HL-60/S4 (cell line): ENCODE measurements at regions not wholly inside any gene's neighbourhood (a gene's known extent, or its start where the extent isn't known, plus 50 kb on each side); places are given as distances from the start of the nearest gene placed in this dataset.
"Not testable (repeated sequence)": the region's sequence is repeated elsewhere in the genome, so short reads cannot be mapped to it uniquely, and the experiment has no call there.

Source experiments
- in situ Hi-C: fragments of 300-500 bp; cut with MboI; formaldehyde crosslinking; loops from 2 replicates; pipeline ENCODE4 v1.14.3; 2022; ENCODE audit warnings: low sequenced_read_pairs

DNA sequence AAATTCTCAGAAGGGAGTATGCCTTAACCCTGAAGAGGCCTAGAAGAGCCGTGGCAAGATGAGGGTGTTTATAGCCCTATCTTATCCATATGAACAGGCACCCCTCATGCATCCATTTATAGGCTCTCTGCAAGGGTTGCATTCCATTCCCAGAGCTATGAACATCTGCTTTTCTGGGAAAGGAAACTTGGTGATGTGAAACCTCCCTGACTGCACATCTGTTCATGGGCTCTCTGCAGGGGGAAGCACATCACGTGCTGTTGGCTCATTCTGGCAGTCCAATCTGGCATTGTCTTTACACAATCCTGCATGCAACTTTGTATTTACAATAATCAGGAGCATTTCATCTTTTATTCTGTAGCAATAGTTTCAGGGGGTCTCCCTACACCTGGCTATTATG is 143.6 kb upstream of the API5 start:
- in situ Hi-C loops = not testable (repeated sequence)

DNA sequence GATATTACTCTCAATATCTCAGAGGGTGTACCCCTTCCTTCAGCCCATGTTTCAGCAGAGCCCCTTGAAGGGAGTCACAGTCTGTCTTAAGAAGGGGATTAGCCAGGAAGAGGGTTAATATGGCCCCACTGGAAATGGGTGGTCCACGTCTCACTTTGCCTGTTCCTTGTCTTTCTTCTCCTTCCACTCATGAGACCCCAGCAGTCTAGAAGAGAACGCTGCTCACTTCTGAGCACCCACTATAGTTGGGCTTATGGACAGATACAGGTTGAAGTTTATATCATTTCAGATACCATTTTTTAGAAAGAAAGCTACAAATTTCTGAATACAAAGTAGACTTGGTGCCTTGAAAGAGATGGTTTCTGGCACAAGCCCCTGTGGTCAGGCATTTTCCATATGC is 139.3 kb upstream of the API5 start:
- in situ Hi-C loops = no loop called here

DNA sequence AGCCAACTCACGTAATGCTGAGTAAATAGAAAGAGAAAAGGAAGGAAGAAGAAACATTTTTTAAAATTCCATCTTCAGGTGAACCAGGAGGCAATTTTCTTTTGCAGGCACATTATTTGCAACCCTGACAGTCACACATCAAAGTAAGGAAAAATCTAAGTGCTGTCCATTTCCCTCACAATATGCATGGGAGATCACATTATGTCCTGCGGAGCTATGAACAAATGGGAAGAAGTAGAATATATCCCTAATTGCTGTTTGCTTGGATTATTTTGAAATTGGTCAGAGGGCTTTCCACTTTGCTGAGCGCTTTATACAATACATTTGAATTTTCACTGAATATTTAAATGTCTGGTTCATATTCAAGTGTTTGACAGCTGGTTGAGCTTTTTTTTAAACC is 133.8 kb upstream of the API5 start:
- in situ Hi-C loops = no loop called here

DNA sequence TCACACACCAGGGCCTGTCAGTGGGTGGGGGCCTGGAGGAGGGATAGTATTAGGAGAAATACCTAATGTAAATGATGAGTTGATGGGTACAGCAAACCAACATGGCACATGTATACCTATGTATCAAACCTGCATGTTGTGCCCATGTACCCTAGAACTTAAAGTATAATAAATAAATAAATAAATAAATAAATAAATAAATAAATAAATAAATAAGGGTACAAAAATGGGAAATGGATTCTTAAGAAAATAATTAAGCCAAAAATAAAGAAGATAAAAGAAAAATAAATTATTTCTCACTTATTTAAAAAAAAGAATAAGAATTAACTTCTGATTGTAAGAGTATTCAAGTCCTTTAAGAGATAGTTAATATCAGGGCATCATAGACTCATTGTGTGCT is 117.3 kb upstream of the API5 start:
- in situ Hi-C loops = not testable (repeated sequence)

DNA sequence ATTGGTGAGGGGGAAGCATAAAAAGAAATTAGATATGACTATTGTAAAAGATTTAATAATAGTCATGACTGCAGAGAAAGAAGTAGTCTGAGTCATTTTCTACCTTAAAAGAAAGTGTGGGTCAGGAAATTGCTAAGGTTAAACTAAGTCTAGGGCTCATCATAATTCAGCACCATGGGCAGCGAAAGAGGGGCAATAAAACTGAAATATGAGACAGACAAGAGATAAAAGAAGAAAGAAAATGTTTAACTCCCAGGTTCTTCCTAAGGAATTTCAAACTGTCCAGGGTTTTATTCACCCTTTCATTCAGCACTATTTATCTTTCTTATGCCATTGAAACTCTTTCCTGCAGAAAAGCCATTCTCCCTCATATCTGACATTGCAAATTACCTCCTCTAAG is 114.4 kb upstream of the API5 start:
- in situ Hi-C loops = no loop called here

DNA sequence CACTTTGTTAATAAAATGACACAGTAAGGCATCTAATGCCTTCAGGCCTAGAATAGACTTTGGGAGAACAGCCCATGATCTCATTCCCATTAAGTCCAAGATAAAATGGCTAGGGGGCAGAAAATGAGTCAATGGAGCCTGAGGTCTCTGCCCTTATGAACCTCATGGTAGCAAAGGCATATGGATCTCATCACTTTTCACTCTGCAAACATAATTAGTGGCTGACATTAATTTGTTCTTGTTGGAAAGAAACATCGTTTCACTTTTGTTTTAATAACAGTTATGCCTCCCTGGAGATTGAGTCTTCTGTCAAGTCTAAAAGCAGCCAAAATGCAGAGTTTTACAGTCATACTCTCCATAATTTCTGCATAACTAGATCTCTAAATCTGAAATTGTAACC is 111.8 kb upstream of the API5 start:
- in situ Hi-C loops = no loop called here

DNA sequence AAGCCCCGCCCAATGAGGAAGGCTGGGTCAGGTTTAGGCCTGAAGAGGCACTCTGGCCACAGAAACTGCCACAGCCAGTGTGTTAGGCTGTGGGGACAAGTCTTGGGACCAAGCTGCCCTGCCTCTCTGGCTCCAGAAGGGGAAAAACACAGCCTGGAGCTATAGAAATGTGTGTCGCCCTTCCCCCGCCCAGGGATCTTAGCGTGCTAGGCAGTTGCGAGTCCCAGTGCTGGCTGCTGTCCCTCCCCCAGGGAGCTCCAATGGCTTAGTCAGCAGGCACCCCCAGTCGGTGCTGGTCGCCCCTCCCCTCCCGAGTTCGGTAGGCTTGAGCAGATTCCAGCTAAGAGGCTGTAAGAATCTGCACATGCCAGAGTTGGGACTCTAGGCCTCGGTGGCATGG is 99.5 kb upstream of the API5 start:
- in situ Hi-C loops = no loop called here

DNA sequence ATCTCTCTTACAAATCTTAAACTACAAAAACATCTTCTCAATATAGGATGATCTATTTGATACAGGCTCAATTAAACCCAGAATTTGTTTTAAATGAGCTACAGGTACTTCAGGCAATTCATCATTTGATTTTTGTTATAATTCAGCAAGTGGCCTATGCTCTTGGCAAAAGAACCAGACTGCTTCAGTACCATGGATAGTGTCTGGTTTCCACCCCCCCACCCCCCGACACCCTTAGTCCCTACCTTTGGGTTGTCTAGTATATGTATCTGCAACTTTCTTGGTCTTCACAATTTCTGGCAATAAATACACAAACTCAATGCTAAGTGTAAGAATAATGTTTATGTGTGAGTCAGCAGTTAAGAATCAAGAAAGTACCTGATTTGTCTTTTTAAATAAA is 97.3 kb upstream of the API5 start:
- in situ Hi-C loops = no loop called here

DNA sequence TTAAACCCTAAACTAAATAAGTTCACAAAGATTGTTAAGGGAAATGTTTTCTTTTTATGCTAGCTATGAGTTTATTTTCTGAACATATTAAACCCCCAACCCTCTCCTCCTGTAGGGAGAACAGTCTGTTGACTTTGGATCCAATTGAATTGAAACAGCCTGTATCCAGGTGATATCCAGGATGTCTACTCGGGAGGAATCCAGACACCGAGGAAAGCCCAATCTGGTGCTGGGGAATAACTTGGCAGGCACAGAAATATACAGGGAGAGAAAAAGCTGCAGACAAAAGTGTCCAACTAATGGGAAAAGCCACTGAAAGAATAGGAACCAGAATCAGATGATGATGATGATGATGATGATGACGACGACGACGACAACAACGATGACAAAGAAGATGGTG is 93.9 kb upstream of the API5 start:
- in situ Hi-C loops = no loop called here

DNA sequence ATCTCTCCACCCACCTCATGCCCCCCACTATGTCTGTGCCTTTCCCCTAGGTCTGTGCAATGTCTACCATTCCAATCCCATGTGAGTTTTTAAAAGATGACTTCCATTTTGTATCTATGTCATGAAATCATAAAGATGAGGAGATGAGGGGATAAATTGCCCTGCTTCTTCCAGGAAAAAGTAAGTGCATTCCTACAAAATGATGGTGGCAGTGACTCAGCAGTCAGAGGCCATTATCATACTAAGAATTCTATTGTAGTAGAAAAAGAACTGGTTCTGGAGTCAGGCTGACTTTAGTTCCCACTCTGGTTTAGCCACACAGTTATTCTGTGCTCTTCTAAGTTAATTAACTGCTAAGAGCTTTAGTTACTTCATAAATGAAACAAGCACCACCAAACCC is 89.6 kb upstream of the API5 start:
- in situ Hi-C loops = no loop called here

DNA sequence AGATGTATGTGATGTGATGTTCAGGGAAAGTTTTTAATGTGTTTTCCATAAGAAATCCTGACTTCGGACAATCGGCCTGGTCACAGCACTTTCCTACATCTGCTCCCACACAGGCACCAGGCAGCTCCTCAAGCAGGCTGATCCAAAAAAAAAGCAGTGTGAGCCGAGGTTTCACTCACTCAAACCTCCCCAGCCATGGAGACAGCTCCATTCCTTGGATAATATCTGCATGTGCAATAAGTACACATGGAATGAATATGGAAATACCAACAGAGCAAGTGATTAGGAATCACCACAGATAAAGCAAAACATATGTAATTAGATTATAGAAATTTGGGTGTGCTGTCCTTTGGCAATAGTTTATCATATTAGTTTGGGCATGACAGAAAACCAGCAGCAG is 88.8 kb upstream of the API5 start:
- in situ Hi-C loops = no loop called here

DNA sequence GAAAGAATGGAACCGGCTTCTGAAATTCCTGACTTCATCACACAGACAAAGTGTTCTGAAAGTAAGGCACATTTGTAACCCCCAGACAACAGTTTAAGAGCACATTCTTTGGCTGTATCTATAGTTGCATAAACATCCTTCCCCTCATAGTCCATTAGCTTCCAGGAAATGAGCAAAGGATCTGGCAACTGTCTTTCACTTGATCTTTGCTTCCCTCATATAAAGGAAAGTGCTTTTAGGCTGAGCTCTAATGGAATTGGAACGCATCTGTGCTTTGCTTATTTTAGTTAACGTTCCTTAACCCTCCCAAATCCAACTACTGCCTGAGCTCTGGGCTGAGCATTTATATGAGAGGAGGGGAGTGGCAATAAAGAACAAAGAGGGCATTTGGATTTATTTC is 76.9 kb upstream of the API5 start:
- in situ Hi-C loops = no loop called here

DNA sequence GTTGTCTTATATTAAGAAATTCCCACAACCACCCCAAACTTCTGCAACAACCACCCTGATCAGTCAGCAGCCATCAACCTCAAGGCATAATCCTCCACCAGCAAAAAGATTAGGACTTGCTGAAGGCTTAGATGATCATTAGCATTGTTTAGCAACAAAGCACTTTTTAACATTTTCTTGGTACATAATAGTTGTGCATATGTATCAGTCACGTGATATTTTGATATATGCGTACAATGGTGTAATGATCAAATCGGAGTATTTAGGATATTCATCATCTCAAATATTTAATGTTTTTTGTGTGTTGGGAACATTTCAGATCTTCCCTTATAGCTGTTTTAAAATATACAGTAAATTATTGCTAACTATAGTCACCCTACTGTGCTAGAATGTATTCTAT is 73.5 kb upstream of the API5 start:
- in situ Hi-C loops = no loop called here

DNA sequence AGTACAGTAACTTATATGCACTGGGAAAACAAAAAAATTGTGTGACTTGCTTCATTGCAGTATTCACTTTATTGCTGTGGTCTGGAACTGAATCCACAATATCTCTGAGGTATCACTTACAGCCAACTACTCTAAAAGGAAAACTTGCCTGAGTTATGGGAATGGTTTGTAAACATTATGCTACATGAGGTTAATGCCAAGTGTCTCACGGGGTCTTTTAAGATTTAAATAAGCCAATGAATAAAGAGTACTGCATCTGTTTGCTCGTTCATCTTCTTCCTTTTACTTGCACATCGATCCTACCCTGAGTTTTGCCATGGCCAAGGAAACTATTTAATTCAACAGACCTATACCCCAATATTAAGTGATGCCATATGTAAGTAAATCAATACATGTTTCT is 72.0 kb upstream of the API5 start:
- in situ Hi-C loops = no loop called here

DNA sequence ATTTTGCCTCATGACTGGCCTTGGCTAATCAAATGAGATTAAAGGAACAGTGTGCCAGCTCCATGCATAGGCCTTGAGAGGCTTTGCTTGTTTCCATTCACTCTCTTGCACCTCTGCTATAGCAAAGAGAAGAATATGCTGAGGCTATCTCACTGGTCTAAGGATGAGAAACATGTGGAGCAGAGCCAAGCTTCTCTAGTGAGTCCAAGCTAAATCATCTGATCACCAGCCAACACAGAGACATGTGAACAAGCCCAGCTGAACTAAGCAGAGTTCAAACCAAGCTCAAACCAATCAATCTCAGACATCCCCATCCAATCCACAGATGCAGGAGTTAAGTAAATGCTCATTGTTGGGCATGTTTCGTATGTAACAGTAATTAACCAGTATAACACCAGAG is 69.4 kb upstream of the API5 start:
- in situ Hi-C loops = no loop called here

DNA sequence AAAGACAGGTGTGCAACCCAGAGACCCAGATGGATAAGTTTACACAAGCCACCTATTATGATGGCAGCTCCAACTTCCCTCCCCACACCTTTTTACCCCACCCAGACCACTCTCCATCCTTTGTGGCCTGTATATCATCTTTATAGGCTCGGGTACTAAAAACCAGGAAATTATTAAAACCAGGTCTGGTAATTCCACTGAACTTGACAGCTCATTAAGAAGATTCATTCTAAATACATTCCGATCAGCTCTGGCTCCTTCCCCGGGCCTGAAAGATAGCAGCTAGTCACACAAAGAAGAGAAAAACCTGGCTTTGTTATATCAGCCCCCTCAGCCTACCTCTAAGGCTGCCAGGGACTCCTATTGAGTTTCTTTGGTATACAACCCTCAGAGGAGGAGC is 67.9 kb upstream of the API5 start:
- in situ Hi-C loops = no loop called here

DNA sequence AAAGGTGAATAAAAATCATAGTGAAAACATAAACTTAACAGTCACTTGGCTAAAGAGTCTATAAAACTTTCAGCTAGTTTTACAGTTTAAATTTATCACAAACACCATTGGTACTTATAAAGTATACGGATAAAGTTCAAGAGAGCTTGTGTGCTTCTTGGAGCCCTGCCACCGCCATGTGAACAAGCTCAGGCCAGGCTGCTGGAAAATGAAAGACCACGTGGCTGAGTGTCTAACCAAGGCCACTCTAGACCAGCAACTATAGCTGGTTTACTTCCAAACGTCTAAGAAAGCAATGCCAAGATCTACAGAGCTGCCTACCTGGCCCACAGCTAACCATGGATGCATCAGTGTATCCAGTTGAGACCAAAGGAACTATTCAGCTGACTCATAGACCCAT is 66.3 kb upstream of the API5 start:
- in situ Hi-C loops = no loop called here

DNA sequence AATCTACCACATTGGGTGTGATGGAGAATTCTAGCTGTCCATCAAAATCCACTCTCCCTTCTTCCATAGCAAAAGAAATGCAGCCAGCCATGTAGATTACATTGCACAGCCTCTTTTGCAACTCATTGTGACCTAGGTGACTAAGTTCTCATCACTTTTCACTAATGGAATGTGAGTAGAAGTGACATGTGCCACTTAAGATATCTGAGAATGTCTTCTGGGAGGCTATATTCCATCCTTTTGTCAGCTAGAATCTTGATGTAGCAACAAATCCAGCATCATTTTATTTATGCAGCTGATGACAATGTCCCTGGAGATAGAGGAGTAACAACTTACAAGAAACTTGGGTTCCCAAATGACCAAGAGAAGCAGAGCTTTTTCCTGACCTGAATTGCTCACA is 61.5 kb upstream of the API5 start:
- in situ Hi-C loops = no loop called here

DNA sequence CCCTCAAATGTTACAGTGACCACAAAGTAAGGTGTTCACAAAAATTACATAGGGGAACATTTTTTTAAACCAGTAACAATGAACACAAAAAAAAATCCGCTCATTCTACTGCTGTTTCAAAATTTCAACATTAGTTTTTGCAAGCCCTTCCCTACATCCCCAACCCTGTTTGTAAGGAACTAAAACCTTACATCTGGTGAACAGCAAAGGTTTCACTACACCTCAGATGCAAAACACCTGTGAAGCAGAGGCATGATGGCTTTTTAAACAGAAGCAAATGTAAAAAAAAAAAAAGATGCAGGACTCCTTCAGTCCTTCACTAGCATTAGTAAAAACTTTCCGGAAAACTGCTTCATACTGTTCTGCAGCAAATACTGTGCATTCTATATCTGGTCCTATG is 50.0 kb upstream of the API5 start:
- in situ Hi-C loops = no loop called here
